Body of pancreas (tissue), 4 donors: ENCODE measurements at regions not wholly inside any gene's neighbourhood (a gene's known extent, or its start where the extent isn't known, plus 50 kb on each side); places are given as distances from the start of the nearest gene placed in this dataset.

ENCODE experiments used
- ATAC-seq: fragments of 150-250 bp; one replicate; pipeline ENCODE4 v1.9.1; 2016
- DNase-seq, 4 donors: peaks; one replicate each; pipeline ENCODE4 v3.0.0-alpha.2; 2019
- H3K27ac ChIP-seq, 4 donors: fragments of 200-600 bp; sonication (generic); 1 replicate in 3 of 4; 2 replicates in 1 of 4; pipeline versions ENCODE4 v1.5.1 to v1.6.1; 2016 to 2019; ENCODE audit warnings: mild to moderate bottlenecking in 1 of 4, mixed read lengths in 1 of 4, moderate library complexity in 1 of 4
- H3K27me3 ChIP-seq, 2 donors: fragments of 200-600 bp; sonication (generic); one replicate each; pipeline ENCODE4 v1.6.0; 2016; ENCODE audit warnings: mild to moderate bottlenecking in 1 of 2
- H3K36me3 ChIP-seq, 2 donors: fragments of 200-600 bp; sonication (generic); replicated peaks in 1 of 2; 2 replicates each; pipeline ENCODE4 v1.5.1; 2016; ENCODE audit warnings: low read depth in 2 of 2; ENCODE audit not compliant: insufficient read depth in 1 of 2
- H3K4me1 ChIP-seq: fragments of 200-600 bp; sonication (generic); one replicate; pipeline ENCODE4 v1.6.0; 2016
- H3K4me3 ChIP-seq, 2 donors: fragments of 200-600 bp; sonication (generic); 1 replicate in 1 of 2; 2 replicates in 1 of 2; pipeline ENCODE4 v1.5.1; 2016 to 2019
- H3K9me3 ChIP-seq, 3 donors: fragments of 200-600 bp; sonication (generic); 1 replicate in 2 of 3; 2 replicates in 1 of 3; pipeline ENCODE4 v1.5.1; 2016
- CTCF ChIP-seq, 7 experiments: fragments of 450-650 bp in 4 of 7; fragments of 200-600 bp in 3 of 7; sonication (generic) in 3 of 7; IDR thresholded peaks; one replicate each; pipeline ENCODE4 v1.5.1; 2016 to 2019; ENCODE audit warnings: antibody characterized with exemption in 7 of 7
- POLR2A ChIP-seq, 3 donors: fragments of 450-650 bp; IDR thresholded peaks; one replicate each; pipeline ENCODE4 v1.6.1; 2016; ENCODE audit warnings: antibody characterized with exemption in 3 of 3, mild to moderate bottlenecking in 2 of 3
- WGBS, 2 donors: methylation state at CpG; one replicate each; pipeline ENCODE4 v1.1.5; 2017; 5-methylcytosine and 5-hydroxymethylcytosine counted together
- intact Hi-C: fragments of 100-400 bp; cut with DNase I; formaldehyde crosslinking; loops from one replicate; pipeline ENCODE4 v1.15.1; 2023

GRCh38 chr17:72362376-72363088 lies 241.7 kb downstream of the SOX9 start:
- no peak overlapping the region for H3K4me3 ChIP-seq
- WGBS, 2 donors: 77 to 87% methylated on average over 9 of the region's 9 CpGs
- H3K4me1 ChIP-seq: peaks cover 9% of the 10 kb centered on the region
- no peaks in the 10 kb centered on the region for H3K36me3 ChIP-seq
- no peak overlapping the region for H3K27ac ChIP-seq
- TF ChIP-seq POLR2A (IDR thresholded peaks at IDR 0.05) (no peak), CTCF (IDR thresholded peaks at IDR 0.05) (no peak)
- no peak for ATAC-seq
- intact Hi-C loops: no loop called here
- no peak for DNase-seq
- no peaks in the 10 kb centered on the region for H3K27me3 ChIP-seq
- H3K9me3 ChIP-seq: no peaks in the 10 kb centered on the region

- intact Hi-C loops: no loop called here
- Histone ChIP-seq H3K27me3 (no peaks in the 10 kb centered on the region), H3K9me3 (no peaks in the 10 kb centered on the region), H3K4me3 (no peak overlapping the region), H3K36me3 (no peaks in the 10 kb centered on the region), H3K4me1 (peaks cover 9% of the 10 kb centered on the region), H3K27ac (no peak overlapping the region)
- TF ChIP-seq POLR2A (IDR thresholded peaks at IDR 0.05) (no peak), CTCF (IDR thresholded peaks at IDR 0.05) (no peak)
- ATAC-seq: no peak
- 83 to 88% methylated on average over 6 of the region's 6 CpGs for WGBS, 2 donors
- no peak for DNase-seq
Measured at GRCh38 chr17:72363089-72363610, 242.3 kb downstream of the SOX9 start.

GRCh38 chr17:72365857-72366414 lies 245.1 kb downstream of the SOX9 start:
- ATAC-seq (no peak), DNase-seq (no peak)
- Histone ChIP-seq H3K36me3 (no peaks in the 10 kb centered on the region), H3K27ac (no peak overlapping the region), H3K4me1 (no peaks in the 10 kb centered on the region), H3K4me3 (no peak overlapping the region), H3K27me3 (no peaks in the 10 kb centered on the region), H3K9me3 (no peaks in the 10 kb centered on the region)
- 74 to 82% methylated on average over 6 of the region's 6 CpGs for WGBS, 2 donors
- TF ChIP-seq POLR2A (IDR thresholded peaks at IDR 0.05) (no peak), CTCF (IDR thresholded peaks at IDR 0.05) (no peak)
- intact Hi-C loops: no loop called here

- Histone ChIP-seq H3K4me3 (no peak overlapping the region), H3K9me3 (no peaks in the 10 kb centered on the region), H3K27ac (no peak overlapping the region), H3K27me3 (no peaks in the 10 kb centered on the region), H3K36me3 (no peaks in the 10 kb centered on the region), H3K4me1 (no peaks in the 10 kb centered on the region)
- no peak for DNase-seq
- TF ChIP-seq POLR2A (IDR thresholded peaks at IDR 0.05) (no peak), CTCF (IDR thresholded peaks at IDR 0.05) (no peak)
- ATAC-seq: no peak
- intact Hi-C loops: no loop called here
- WGBS, 2 donors: 68 to 82% methylated on average over 2 of the region's 2 CpGs
Measured at GRCh38 chr17:72366626-72367025, 245.8 kb downstream of the SOX9 start.

DNA sequence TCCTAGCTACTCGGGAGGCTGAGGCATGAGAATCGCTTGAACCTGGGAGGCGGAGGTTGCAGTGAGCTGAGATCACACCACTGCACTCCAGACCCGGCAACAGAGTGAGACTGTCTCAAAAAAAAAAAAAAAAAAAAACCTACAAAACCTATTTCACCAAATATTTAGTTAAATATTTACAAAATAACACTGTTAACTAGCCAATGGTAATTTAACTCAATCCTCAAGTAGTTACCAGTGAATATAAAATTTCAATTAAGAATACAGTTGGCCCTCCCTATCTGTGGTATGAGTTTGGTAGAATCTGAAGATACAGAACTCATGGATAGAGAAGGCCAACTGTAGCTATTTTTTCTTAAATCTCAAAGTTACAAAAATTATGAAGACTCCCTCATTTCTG lies 247.4 kb downstream of the SOX9 start:
- WGBS, 2 donors: 89 to 96% methylated on average over 4 of the region's 4 CpGs
- no peak for TF ChIP-seq POLR2A (IDR thresholded peaks at IDR 0.05)
- TF ChIP-seq CTCF (IDR thresholded peaks at IDR 0.05): no peak
- H3K4me1 ChIP-seq: no peaks in the 10 kb centered on the region
- no peak overlapping the region for H3K4me3 ChIP-seq
- no peaks in the 10 kb centered on the region for H3K36me3 ChIP-seq
- H3K27me3 ChIP-seq: no peaks in the 10 kb centered on the region
- H3K9me3 ChIP-seq: no peaks in the 10 kb centered on the region
- no peak for DNase-seq
- H3K27ac ChIP-seq: no peak overlapping the region
- ATAC-seq: no peak
- intact Hi-C loops: no loop called here
